ENCODE measurements at regions not wholly inside any gene's neighbourhood (a gene's known extent, or its start where the extent isn't known, plus 50 kb on each side); places are given as distances from the start of the nearest gene placed in this dataset.
A peak's percentile ranks its signal among the peaks of the same experiment; 100 is the strongest.

- DNase-seq (ENCODE audit: low spot score), result no peak
Observed at GRCh38 chr14:100674428-100674827, 52.3 kb upstream of the DLK1 start.

GRCh38 chr14:100674897-100675619 is 51.6 kb upstream of the DLK1 start:
- DNase-seq (ENCODE audit: low spot score), result no peak

GRCh38 chr14:100675699-100676684 is 50.7 kb upstream of the DLK1 start:
- peak; percentile 77 for DNase-seq (ENCODE audit: low spot score)
